BJ (cell line): ENCODE measurements at regions not wholly inside any gene's neighbourhood (a gene's known extent, or its start where the extent isn't known, plus 50 kb on each side); places are given as distances from the start of the nearest gene placed in this dataset.

Source experiments
- CTCF ChIA-PET: fragments of 350-600 bp; formaldehyde crosslinking; extraction: SDS; loops from one replicate; lab custom pipeline; 2021; ENCODE audit warnings: antibody characterized with exemption, inconsistent platforms; lab: Yijun Ruan, JAX
- POLR2A ChIA-PET: fragments of 300-600 bp; sonication (Branson Sonifier 250); formaldehyde crosslinking; extraction: SDS; loops from one replicate; lab custom pipeline; 2021; ENCODE audit warnings: antibody characterized with exemption; lab: Charles Lee
- DNase-seq: peaks from one replicate; pipeline ENCODE4 v3.0.0-alpha.2; 2011; ENCODE audit warnings: low read depth
- H3K27me3 ChIP-seq: 2 replicates; pipeline ENCODE4 v1.6.0; 2011; ENCODE audit warnings: low read length; ENCODE audit not compliant: control insufficient read depth, insufficient read depth
- H3K36me3 ChIP-seq: 2 replicates; pipeline ENCODE4 v1.5.1; 2011; ENCODE audit warnings: low read length; ENCODE audit not compliant: control insufficient read depth, insufficient read depth
- H3K4me3 ChIP-seq: 2 replicates; pipeline ENCODE4 v1.5.1; 2011; ENCODE audit warnings: low read depth, mild to moderate bottlenecking, control low read depth, low read length
- TF ChIP-seq, protein P1 (sequence below): IDR thresholded peaks from 2 replicates; pipeline ENCODE4 v1.5.1; 2011; ENCODE audit warnings: low read depth, mild to moderate bottlenecking, control low read depth, inconsistent platforms, low read length, moderate library complexity; ENCODE audit not compliant: insufficient read depth

DNA sequence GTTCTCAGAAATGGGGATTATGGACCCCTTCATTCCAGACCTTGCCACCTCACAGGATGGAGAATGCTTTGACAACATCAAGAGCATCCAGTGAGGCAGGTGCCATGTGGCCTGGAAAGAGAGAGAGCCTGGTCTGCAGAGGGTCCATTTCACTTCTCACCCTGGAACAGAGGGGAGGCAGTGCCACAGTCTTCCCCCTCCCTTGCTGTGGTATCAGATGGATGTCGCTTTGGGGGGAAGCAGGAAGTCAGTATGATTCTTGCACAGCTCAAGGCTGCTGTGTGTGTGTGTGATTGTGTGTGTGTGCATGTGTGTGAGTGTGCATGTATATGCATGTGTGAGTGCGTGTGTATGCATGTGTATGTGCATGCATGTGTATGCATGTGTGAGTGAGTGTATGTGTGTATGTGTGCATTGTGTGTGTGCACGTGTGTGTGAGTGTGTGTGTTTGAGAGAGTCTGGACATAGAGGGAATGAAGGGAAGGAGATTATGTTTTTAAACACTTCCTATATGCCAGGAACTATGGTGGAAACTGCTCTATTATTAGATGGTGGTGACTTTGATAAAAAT, 328.6 kb upstream of the CLNK start:
- Histone ChIP-seq H3K4me3 (no peak overlapping the region), H3K36me3 (no peaks in the 10 kb centered on the region), H3K27me3 (no peaks in the 10 kb centered on the region)
- POLR2A ChIA-PET, result no interaction called here
- no peak for DNase-seq
- TF ChIP-seq, protein P1, sequence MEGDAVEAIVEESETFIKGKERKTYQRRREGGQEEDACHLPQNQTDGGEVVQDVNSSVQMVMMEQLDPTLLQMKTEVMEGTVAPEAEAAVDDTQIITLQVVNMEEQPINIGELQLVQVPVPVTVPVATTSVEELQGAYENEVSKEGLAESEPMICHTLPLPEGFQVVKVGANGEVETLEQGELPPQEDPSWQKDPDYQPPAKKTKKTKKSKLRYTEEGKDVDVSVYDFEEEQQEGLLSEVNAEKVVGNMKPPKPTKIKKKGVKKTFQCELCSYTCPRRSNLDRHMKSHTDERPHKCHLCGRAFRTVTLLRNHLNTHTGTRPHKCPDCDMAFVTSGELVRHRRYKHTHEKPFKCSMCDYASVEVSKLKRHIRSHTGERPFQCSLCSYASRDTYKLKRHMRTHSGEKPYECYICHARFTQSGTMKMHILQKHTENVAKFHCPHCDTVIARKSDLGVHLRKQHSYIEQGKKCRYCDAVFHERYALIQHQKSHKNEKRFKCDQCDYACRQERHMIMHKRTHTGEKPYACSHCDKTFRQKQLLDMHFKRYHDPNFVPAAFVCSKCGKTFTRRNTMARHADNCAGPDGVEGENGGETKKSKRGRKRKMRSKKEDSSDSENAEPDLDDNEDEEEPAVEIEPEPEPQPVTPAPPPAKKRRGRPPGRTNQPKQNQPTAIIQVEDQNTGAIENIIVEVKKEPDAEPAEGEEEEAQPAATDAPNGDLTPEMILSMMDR, result no peak
- CTCF ChIA-PET, result no interaction called here

DNA sequence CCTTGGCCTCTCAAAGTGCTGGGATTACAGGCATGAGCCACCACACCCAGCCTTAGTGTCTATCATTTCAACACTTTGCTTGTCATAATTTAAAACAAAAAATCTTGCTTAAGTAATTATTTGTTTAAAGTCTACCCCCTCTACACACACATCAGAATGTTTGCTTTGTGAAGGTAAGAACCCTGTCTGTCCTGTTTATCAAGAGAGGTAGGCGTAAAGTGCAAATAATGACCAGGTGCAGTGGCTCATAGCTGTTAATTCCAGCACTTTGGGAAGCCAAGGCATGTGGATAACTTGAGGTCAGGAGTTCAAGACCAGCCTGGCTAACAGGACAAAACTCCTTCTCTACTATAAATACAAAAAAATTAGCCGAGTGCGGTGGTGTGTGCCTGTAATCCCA, 326.7 kb upstream of the CLNK start:
- no peaks in the 10 kb centered on the region for H3K36me3 ChIP-seq
- no peak for DNase-seq
- TF ChIP-seq, protein P1, result no peak
- ChIA-PET CTCF (interaction anchor here (1.1 kb wide), 1 partner anchor 9 kb away, joined by 3 read pairs; no protein-coding TSS in a partner anchor), POLR2A (no interaction called here)
- no peaks in the 10 kb centered on the region for H3K27me3 ChIP-seq
- H3K4me3 ChIP-seq, result no peak overlapping the region

DNA sequence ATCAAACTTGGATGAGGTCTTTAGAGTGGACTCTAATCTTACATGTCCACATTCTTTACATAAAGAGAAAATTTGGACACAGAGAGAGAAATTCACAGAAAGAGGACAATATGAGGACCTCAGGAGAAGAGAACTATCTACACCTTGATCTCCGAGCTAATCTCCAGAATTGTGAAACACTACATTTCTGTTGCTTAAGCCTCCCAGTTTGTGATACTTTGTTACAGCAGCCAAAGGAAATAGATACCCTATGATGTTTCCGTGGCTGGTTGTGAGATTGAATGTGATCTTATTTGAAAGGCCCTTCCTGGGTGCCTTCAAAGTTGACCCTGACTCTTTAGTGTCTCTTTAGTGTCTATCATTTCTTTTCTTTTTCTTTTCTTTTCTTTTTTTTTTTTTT, 326.1 kb upstream of the CLNK start:
- POLR2A ChIA-PET, result no interaction called here
- Histone ChIP-seq H3K4me3 (no peak overlapping the region), H3K36me3 (no peaks in the 10 kb centered on the region), H3K27me3 (no peaks in the 10 kb centered on the region)
- TF ChIP-seq, protein P1, result no peak
- DNase-seq, result no peak
- CTCF ChIA-PET, result no interaction called here

DNA sequence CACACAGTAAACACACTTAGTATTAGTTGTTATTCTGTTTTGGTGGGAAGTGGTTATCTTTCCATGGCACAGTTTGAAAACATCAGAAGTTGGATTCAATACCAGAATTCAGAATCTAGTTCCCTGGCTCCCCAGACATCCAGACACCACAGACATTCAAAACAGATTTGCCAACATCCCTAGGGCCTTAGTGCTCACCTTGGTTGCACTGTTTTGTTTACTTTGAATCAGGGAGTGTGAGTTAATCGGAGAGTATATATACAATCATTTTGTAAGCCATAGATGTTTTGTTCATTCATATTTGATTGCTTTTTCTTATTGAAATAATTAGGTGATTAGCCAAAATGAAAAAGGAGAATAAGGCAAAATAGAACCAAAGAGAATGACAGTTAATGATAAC, 324.7 kb upstream of the CLNK start:
- H3K27me3 ChIP-seq, result no peaks in the 10 kb centered on the region
- H3K36me3 ChIP-seq, result no peaks in the 10 kb centered on the region
- TF ChIP-seq, protein P1, result no peak
- ChIA-PET CTCF (no interaction called here), POLR2A (no interaction called here)
- no peak overlapping the region for H3K4me3 ChIP-seq
- no peak for DNase-seq

DNA sequence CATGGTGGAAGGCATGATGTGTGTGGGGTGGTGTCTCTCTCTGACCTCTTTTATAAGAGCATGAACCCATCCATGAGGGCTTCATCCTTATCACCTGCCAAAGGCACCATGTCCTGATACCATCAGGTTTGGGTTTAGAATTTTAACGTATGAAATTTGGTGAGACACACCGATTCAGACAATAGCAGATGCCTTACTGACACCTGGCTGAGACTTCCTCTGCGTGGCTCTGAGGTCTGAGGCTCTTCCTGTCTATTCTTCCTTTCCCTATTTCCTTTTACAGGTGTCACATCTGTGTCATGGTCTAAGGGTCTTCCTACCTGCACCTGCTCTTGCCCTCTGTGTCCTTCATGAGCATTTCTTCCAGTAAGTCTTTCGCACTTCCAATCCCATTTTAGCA, 320.7 kb upstream of the CLNK start:
- no peak for DNase-seq
- ChIA-PET POLR2A (no interaction called here), CTCF (no interaction called here)
- TF ChIP-seq, protein P1, result no peak
- Histone ChIP-seq H3K27me3 (no peaks in the 10 kb centered on the region), H3K4me3 (no peak overlapping the region), H3K36me3 (no peaks in the 10 kb centered on the region)
